ENCODE measurements at regions not wholly inside any gene's neighbourhood (a gene's known extent, or its start where the extent isn't known, plus 50 kb on each side); places are given as distances from the start of the nearest gene placed in this dataset.

DNA sequence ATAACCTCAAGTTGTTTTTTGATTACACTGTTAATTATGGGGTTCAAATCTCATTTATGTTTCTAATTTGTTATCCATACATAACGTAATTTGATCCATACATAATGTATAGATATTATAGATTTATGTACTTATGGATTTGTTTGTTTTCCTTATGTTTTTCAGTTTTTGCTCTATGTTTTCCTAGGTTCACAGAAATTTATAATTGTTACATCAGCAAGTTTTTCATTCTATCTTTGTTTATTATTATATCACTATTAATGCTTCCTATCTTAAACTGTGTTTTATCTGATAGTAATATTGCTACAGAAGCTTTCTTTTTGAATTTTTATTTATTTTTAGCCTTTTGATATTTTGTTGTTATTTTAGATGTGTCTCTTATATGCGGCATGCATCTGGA lies 194.3 kb upstream of the SOX21 start:
- Histone ChIP-seq H3K27ac (ENCODE audit: low read depth, low read length) (no peak overlapping the region), H3K27me3 (ENCODE audit: control insufficient read depth, insufficient read depth, low read length, poor library complexity, severe bottlenecking) (peaks cover 10% of the 10 kb centered on the region), H3K4me1 (ENCODE audit: control insufficient read depth, insufficient read depth, low read length) (no peaks in the 10 kb centered on the region), H3K36me3 (ENCODE audit: control insufficient read depth, insufficient read depth, low read length) (no peaks in the 10 kb centered on the region), H3K9me3 (ENCODE audit: control insufficient read depth, low read length) (no peaks in the 10 kb centered on the region), H3K4me3 (ENCODE audit: low read length) (no peak overlapping the region), H3K9ac (ENCODE audit: extremely low read depth, low read length, poor library complexity, severe bottlenecking) (no peak overlapping the region)
- TF ChIP-seq, protein P1, sequence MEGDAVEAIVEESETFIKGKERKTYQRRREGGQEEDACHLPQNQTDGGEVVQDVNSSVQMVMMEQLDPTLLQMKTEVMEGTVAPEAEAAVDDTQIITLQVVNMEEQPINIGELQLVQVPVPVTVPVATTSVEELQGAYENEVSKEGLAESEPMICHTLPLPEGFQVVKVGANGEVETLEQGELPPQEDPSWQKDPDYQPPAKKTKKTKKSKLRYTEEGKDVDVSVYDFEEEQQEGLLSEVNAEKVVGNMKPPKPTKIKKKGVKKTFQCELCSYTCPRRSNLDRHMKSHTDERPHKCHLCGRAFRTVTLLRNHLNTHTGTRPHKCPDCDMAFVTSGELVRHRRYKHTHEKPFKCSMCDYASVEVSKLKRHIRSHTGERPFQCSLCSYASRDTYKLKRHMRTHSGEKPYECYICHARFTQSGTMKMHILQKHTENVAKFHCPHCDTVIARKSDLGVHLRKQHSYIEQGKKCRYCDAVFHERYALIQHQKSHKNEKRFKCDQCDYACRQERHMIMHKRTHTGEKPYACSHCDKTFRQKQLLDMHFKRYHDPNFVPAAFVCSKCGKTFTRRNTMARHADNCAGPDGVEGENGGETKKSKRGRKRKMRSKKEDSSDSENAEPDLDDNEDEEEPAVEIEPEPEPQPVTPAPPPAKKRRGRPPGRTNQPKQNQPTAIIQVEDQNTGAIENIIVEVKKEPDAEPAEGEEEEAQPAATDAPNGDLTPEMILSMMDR (conservative IDR thresholded peaks at IDR 0.05), result no peak
- no peak for DNase-seq
- Mint-ChIP-seq H3K27ac (no peak overlapping the region), H3K4me3 (no peak overlapping the region), H3K9me3 (no peaks in the 10 kb centered on the region), H3K4me1 (no peaks in the 10 kb centered on the region), H3K36me3 (ENCODE audit: low read depth) (no peaks in the 10 kb centered on the region), H3K27me3 (ENCODE audit: insufficient read depth) (peaks cover 10% of the 10 kb centered on the region)
- WGBS, 2 experiments (ENCODE audit: insufficient coverage in 1 of 2, insufficient read length in 1 of 2), result no CpG with 5 or more reads among the region's 2 CpGs

DNA sequence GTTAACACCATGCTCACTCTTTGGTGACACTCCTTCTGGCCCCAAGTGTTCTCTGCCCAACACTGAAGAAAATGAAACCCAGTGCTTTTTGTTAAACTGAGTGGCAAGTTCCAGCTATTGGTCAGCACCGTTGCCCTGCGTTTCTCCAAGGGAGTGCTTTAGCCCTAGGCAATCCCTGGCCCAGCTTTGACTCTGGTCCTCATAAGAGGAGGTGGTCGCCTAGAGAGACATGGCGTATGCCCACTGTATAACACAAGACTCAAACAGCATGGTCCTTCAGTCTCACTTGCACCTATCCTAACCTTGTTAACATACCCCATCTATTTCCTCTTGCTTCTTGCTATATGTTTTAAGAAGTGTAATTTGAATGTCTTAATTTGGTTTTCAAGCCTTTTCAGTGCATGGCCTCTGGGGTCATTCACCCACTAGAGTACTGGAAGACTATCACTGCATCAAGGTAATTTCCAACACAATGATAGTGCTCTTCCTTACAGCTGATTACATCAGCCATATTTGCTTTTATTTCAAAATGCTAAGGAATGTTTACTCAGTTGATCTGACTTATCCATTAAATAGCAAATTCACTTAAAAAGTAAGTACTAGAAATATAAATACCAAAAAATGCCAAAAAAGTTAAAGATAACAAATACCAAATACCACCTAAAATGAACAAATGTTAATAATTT lies 190.5 kb upstream of the SOX21 start:
- H3K4me1 Mint-ChIP-seq, result no peaks in the 10 kb centered on the region
- H3K27ac Mint-ChIP-seq, result no peak overlapping the region
- no peaks in the 10 kb centered on the region for H3K36me3 Mint-ChIP-seq (ENCODE audit: low read depth)
- Histone ChIP-seq H3K36me3 (ENCODE audit: control insufficient read depth, insufficient read depth, low read length) (no peaks in the 10 kb centered on the region), H3K9me3 (ENCODE audit: control insufficient read depth, low read length) (no peaks in the 10 kb centered on the region), H3K9ac (ENCODE audit: extremely low read depth, low read length, poor library complexity, severe bottlenecking) (no peak overlapping the region), H3K4me3 (ENCODE audit: low read length) (no peak overlapping the region), H3K27me3 (ENCODE audit: control insufficient read depth, insufficient read depth, low read length, poor library complexity, severe bottlenecking) (no peaks in the 10 kb centered on the region), H3K4me1 (ENCODE audit: control insufficient read depth, insufficient read depth, low read length) (no peaks in the 10 kb centered on the region), H3K27ac (ENCODE audit: low read depth, low read length) (no peak overlapping the region)
- no peak overlapping the region for H3K4me3 Mint-ChIP-seq
- WGBS, 2 experiments (ENCODE audit: insufficient coverage in 1 of 2, insufficient read length in 1 of 2), result 93 to 96% methylated on average over 4 of the region's 4 CpGs
- no peak for DNase-seq
- no peaks in the 10 kb centered on the region for H3K9me3 Mint-ChIP-seq
- TF ChIP-seq, protein P1 (conservative IDR thresholded peaks at IDR 0.05), result no peak
- no peaks in the 10 kb centered on the region for H3K27me3 Mint-ChIP-seq (ENCODE audit: insufficient read depth)

DNA sequence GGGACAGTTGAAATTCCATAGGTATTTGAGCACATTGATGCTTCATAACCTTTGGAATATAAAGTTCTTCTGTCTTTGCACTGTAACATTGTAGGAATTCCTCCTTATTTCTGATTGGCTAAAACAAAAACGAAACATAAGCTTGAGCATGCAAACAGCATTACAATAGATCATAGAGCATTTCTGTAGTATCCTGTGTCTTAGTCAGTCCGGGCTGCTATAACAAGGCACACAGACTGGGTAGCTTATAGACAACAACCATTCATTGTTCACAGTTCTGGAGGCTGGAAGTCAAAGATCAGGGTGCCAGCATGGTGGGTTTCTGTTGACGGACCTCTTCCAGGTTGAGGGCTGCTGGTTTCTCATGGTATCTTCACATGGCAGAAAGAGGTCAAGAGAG lies 188.7 kb upstream of the SOX21 start:
- H3K4me1 ChIP-seq (ENCODE audit: control insufficient read depth, insufficient read depth, low read length), result no peaks in the 10 kb centered on the region
- no peak for DNase-seq
- no peak overlapping the region for H3K27ac ChIP-seq (ENCODE audit: low read depth, low read length)
- 80 to 91% methylated on average over 1 to 3 of the region's 3 CpGs for WGBS, 2 experiments (ENCODE audit: insufficient coverage in 1 of 2, insufficient read length in 1 of 2)
- H3K9ac ChIP-seq (ENCODE audit: extremely low read depth, low read length, poor library complexity, severe bottlenecking), result no peak overlapping the region
- no peaks in the 10 kb centered on the region for H3K27me3 ChIP-seq (ENCODE audit: control insufficient read depth, insufficient read depth, low read length, poor library complexity, severe bottlenecking)
- Mint-ChIP-seq H3K4me1 (no peaks in the 10 kb centered on the region), H3K4me3 (no peak overlapping the region), H3K27ac (no peak overlapping the region), H3K36me3 (ENCODE audit: low read depth) (no peaks in the 10 kb centered on the region), H3K9me3 (no peaks in the 10 kb centered on the region), H3K27me3 (ENCODE audit: insufficient read depth) (no peaks in the 10 kb centered on the region)
- TF ChIP-seq, protein P1 (conservative IDR thresholded peaks at IDR 0.05), result no peak
- no peak overlapping the region for H3K4me3 ChIP-seq (ENCODE audit: low read length)
- no peaks in the 10 kb centered on the region for H3K9me3 ChIP-seq (ENCODE audit: control insufficient read depth, low read length)
- no peaks in the 10 kb centered on the region for H3K36me3 ChIP-seq (ENCODE audit: control insufficient read depth, insufficient read depth, low read length)
